Panc1 (cell line): ENCODE measurements at regions not wholly inside any gene's neighbourhood (a gene's known extent, or its start where the extent isn't known, plus 50 kb on each side); places are given as distances from the start of the nearest gene placed in this dataset.

Experiments used
- CTCF ChIP-seq: fragments of 450-650 bp; IDR thresholded peaks from 2 replicates; pipeline ENCODE4 v1.5.1; 2017; ENCODE audit warnings: mild to moderate bottlenecking
- POLR2AphosphoS5 ChIP-seq: IDR thresholded peaks from 2 replicates; pipeline ENCODE4 v1.6.1; 2012; ENCODE audit warnings: mild to moderate bottlenecking, low read depth, low read length, moderate library complexity
- REST ChIP-seq, 2 experiments: IDR thresholded peaks; 2 replicates each; pipeline ENCODE4 v1.6.1; 2011 to 2012; ENCODE audit warnings: low read depth in 2 of 2, control low read depth in 1 of 2, low read length in 1 of 2, mild to moderate bottlenecking in 1 of 2, moderate library complexity in 1 of 2; ENCODE audit not compliant: insufficient read depth in 1 of 2
- TCF7L2 ChIP-seq: IDR thresholded peaks from 2 replicates; pipeline ENCODE4 v1.6.1; 2011; ENCODE audit warnings: mild to moderate bottlenecking, low read depth, low read length, inconsistent platforms

GRCh38 chr1:229808272-229808671 lies 182.2 kb downstream of the URB2 start:
- TF ChIP-seq POLR2AphosphoS5 (no peak), CTCF (no peak), REST (IDR thresholded peaks at IDR 0.05; ENCODE audit: insufficient read depth in 1 of 2, low read depth in 2 of 2, low read length in 1 of 2) (no peak), TCF7L2 (no peak)
